Naive B cell (primary cell): ENCODE measurements at regions not wholly inside any gene's neighbourhood (a gene's known extent, or its start where the extent isn't known, plus 50 kb on each side); places are given as distances from the start of the nearest gene placed in this dataset.
"Not testable (repeated sequence)": the region's sequence is repeated elsewhere in the genome, so short reads cannot be mapped to it uniquely, and the experiment has no call there.

Experiments used
- ATAC-seq, 2 donors: fragments of 150-1000 bp; cut with Tn5 transposase; 2 replicates each; pipeline ENCODE4 v1.10.0; 2021; ENCODE audit warnings: low read depth in 2 of 2, mild to moderate bottlenecking in 2 of 2, moderate library complexity in 2 of 2
- DNase-seq: peaks from one replicate; pipeline ENCODE4 v3.0.0; 2022
- H3K27ac Mint-ChIP-seq, 6 donors: one replicate each; pipeline ENCODE4 v1.8.0; 2020 to 2022; ENCODE audit warnings: mild to moderate bottlenecking in 6 of 6, mixed read lengths in 6 of 6, moderate library complexity in 5 of 6, inconsistent platforms in 2 of 6
- H3K27me3 Mint-ChIP-seq, 3 donors: one replicate each; pipeline ENCODE4 v1.8.0; 2021 to 2022; ENCODE audit warnings: mixed read lengths in 3 of 3, mild to moderate bottlenecking in 1 of 3
- H3K36me3 Mint-ChIP-seq, 2 donors: one replicate each; pipeline ENCODE4 v1.8.0; 2020 to 2022; ENCODE audit warnings: mixed read lengths in 2 of 2, inconsistent platforms in 1 of 2, mild to moderate bottlenecking in 1 of 2
- H3K4me1 Mint-ChIP-seq, 3 donors: one replicate each; pipeline ENCODE4 v1.8.0; 2020 to 2022; ENCODE audit warnings: mixed read lengths in 3 of 3, inconsistent platforms in 1 of 3, mild to moderate bottlenecking in 1 of 3, moderate library complexity in 1 of 3
- H3K4me3 Mint-ChIP-seq, 8 donors: one replicate each; pipeline ENCODE4 v1.8.0; 2020 to 2022; ENCODE audit warnings: mild to moderate bottlenecking in 8 of 8, mixed read lengths in 8 of 8, moderate library complexity in 8 of 8, inconsistent platforms in 2 of 8
- H3K9me3 Mint-ChIP-seq, 7 donors: one replicate each; pipeline ENCODE4 v1.8.0; 2020 to 2022; ENCODE audit warnings: mixed read lengths in 7 of 7, mild to moderate bottlenecking in 5 of 7, inconsistent platforms in 2 of 7, moderate library complexity in 1 of 7

- H3K9me3 Mint-ChIP-seq, result peaks cover 0 to 26% (median 7%) of the 10 kb centered on the region in 7 donors
- ATAC-seq, result no peak
These were observed 245.4 kb upstream of the TMEM132C start for GRCh38 chr12:128021561-128021960.

GRCh38 chr12:128025589-128026245 is 241.3 kb upstream of the TMEM132C start:
- no peak overlapping the region for H3K4me3 Mint-ChIP-seq
- no peaks in the 10 kb centered on the region for H3K27me3 Mint-ChIP-seq
- no peaks in the 10 kb centered on the region for H3K4me1 Mint-ChIP-seq
- DNase-seq (no peak), ATAC-seq (no peak)
- no peaks in the 10 kb centered on the region for H3K36me3 Mint-ChIP-seq
- H3K9me3 Mint-ChIP-seq, result peaks cover 1 to 12% (median 9%) of the 10 kb centered on the region in 7 donors
- H3K27ac Mint-ChIP-seq, result no peak overlapping the region

More at GRCh38 chr12:128021561-128021960, 245.4 kb upstream of the TMEM132C start:
- Mint-ChIP-seq H3K4me1 (no peaks in the 10 kb centered on the region), H3K27me3 (no peaks in the 10 kb centered on the region), H3K4me3 (no peak overlapping the region), H3K36me3 (no peaks in the 10 kb centered on the region), H3K27ac (no peak overlapping the region)
- DNase-seq, result no peak

GRCh38 chr12:128026696-128027574 is 240.0 kb upstream of the TMEM132C start:
- Mint-ChIP-seq H3K4me3 (no peak overlapping the region), H3K36me3 (no peaks in the 10 kb centered on the region), H3K27ac (peak overlapping the region in 1 of 6 donors; percentile 74), H3K27me3 (no peaks in the 10 kb centered on the region), H3K4me1 (no peaks in the 10 kb centered on the region), H3K9me3 (peaks cover 1 to 16% (median 9%) of the 10 kb centered on the region in 7 donors)
- DNase-seq, result no peak
- no peak for ATAC-seq

- H3K27me3 Mint-ChIP-seq, result no peaks in the 10 kb centered on the region
- no peak overlapping the region for H3K27ac Mint-ChIP-seq
- no peaks in the 10 kb centered on the region for H3K4me1 Mint-ChIP-seq
- ATAC-seq (no peak), DNase-seq (no peak)
- no peaks in the 10 kb centered on the region for H3K36me3 Mint-ChIP-seq
- H3K9me3 Mint-ChIP-seq, result peaks cover 0 to 13% (median 4%) of the 10 kb centered on the region in 7 donors
- no peak overlapping the region for H3K4me3 Mint-ChIP-seq
These were observed 233.5 kb upstream of the TMEM132C start for GRCh38 chr12:128033473-128033872.

- Mint-ChIP-seq H3K36me3 (peaks cover 0 to 8% of the 10 kb centered on the region in 2 donors), H3K9me3 (peaks cover 2 to 20% (median 14%) of the 10 kb centered on the region in 7 donors), H3K4me3 (no peak overlapping the region), H3K4me1 (no peaks in the 10 kb centered on the region), H3K27ac (no peak overlapping the region), H3K27me3 (no peaks in the 10 kb centered on the region)
- no peak for DNase-seq
- ATAC-seq, result no peak
These were observed 226.0 kb upstream of the TMEM132C start for GRCh38 chr12:128040971-128041370.

GRCh38 chr12:128042283-128042682 is 224.7 kb upstream of the TMEM132C start:
- not testable (repeated sequence) for DNase-seq, H3K36me3 Mint-ChIP-seq, H3K4me1 Mint-ChIP-seq, H3K27ac Mint-ChIP-seq, H3K27me3 Mint-ChIP-seq, ATAC-seq, H3K4me3 Mint-ChIP-seq
- peaks cover 2 to 20% (median 14%) of the 10 kb centered on the region in 7 donors for H3K9me3 Mint-ChIP-seq

- H3K9me3 Mint-ChIP-seq, result peaks cover 2 to 20% (median 14%) of the 10 kb centered on the region in 7 donors
- no peak for DNase-seq
- ATAC-seq, result no peak
- H3K4me3 Mint-ChIP-seq, result no peak overlapping the region
- H3K27me3 Mint-ChIP-seq, result no peaks in the 10 kb centered on the region
- H3K36me3 Mint-ChIP-seq, result peaks cover 0 to 8% of the 10 kb centered on the region in 2 donors
- no peaks in the 10 kb centered on the region for H3K4me1 Mint-ChIP-seq
- H3K27ac Mint-ChIP-seq, result no peak overlapping the region
These were observed 224.1 kb upstream of the TMEM132C start for GRCh38 chr12:128042825-128043224.

- Mint-ChIP-seq H3K27me3 (no peaks in the 10 kb centered on the region), H3K9me3 (peaks cover 2 to 20% (median 14%) of the 10 kb centered on the region in 7 donors), H3K36me3 (peaks cover 0 to 8% of the 10 kb centered on the region in 2 donors), H3K27ac (no peak overlapping the region), H3K4me3 (no peak overlapping the region), H3K4me1 (no peaks in the 10 kb centered on the region)
- DNase-seq, result no peak
- ATAC-seq, result no peak
These were observed 223.7 kb upstream of the TMEM132C start for GRCh38 chr12:128043317-128043716.

- peaks cover 0 to 6% of the 10 kb centered on the region in 2 donors for H3K36me3 Mint-ChIP-seq
- DNase-seq (no peak), ATAC-seq (no peak)
- no peak overlapping the region for H3K27ac Mint-ChIP-seq
- H3K27me3 Mint-ChIP-seq, result no peaks in the 10 kb centered on the region
- H3K4me1 Mint-ChIP-seq, result no peaks in the 10 kb centered on the region
- peaks cover 2 to 18% (median 8%) of the 10 kb centered on the region in 7 donors for H3K9me3 Mint-ChIP-seq
- no peak overlapping the region for H3K4me3 Mint-ChIP-seq
These were observed 219.5 kb upstream of the TMEM132C start for GRCh38 chr12:128047266-128048060.

GRCh38 chr12:128052331-128052730 is 214.6 kb upstream of the TMEM132C start:
- Mint-ChIP-seq H3K27ac (no peak overlapping the region), H3K9me3 (peaks cover 0 to 14% (median 4%) of the 10 kb centered on the region in 7 donors), H3K4me1 (no peaks in the 10 kb centered on the region), H3K4me3 (no peak overlapping the region), H3K36me3 (no peaks in the 10 kb centered on the region), H3K27me3 (no peaks in the 10 kb centered on the region)
- ATAC-seq, result no peak
- DNase-seq, result no peak

- Mint-ChIP-seq H3K27ac (no peak overlapping the region), H3K4me3 (no peak overlapping the region), H3K9me3 (peaks cover 0 to 14% (median 4%) of the 10 kb centered on the region in 7 donors), H3K4me1 (no peaks in the 10 kb centered on the region), H3K27me3 (no peaks in the 10 kb centered on the region), H3K36me3 (no peaks in the 10 kb centered on the region)
- DNase-seq (no peak), ATAC-seq (no peak)
These were observed 214.2 kb upstream of the TMEM132C start for GRCh38 chr12:128052777-128053176.

- Mint-ChIP-seq H3K27ac (no peak overlapping the region), H3K4me1 (no peaks in the 10 kb centered on the region), H3K4me3 (no peak overlapping the region), H3K27me3 (no peaks in the 10 kb centered on the region), H3K9me3 (peaks cover 0 to 8% (median 4%) of the 10 kb centered on the region in 7 donors), H3K36me3 (no peaks in the 10 kb centered on the region)
- no peak for ATAC-seq
- no peak for DNase-seq
These were observed 211.4 kb upstream of the TMEM132C start for GRCh38 chr12:128055567-128055966.

- Mint-ChIP-seq H3K36me3 (no peaks in the 10 kb centered on the region), H3K27me3 (no peaks in the 10 kb centered on the region), H3K4me3 (no peak overlapping the region), H3K9me3 (peaks cover 0 to 8% (median 4%) of the 10 kb centered on the region in 7 donors), H3K27ac (no peak overlapping the region), H3K4me1 (no peaks in the 10 kb centered on the region)
- DNase-seq (no peak), ATAC-seq (no peak)
These were observed 210.7 kb upstream of the TMEM132C start for GRCh38 chr12:128056136-128056801.
